MCF 10A (cell line): ENCODE measurements at regions not wholly inside any gene's neighbourhood (a gene's known extent, or its start where the extent isn't known, plus 50 kb on each side); places are given as distances from the start of the nearest gene placed in this dataset.

Experiments used
- BruUV-seq: library from RNA; stranded (reverse); fragments of 400-500 nt; replicated peaks from 2 replicates; lab custom pipeline; 2021; lab: Mats Ljungman, UMichigan
- CTCF ChIA-PET: fragments of 300-600 bp; sonication (Branson Sonifier 250); formaldehyde crosslinking; extraction: SDS; loops from one replicate; lab custom pipeline; 2021; ENCODE audit warnings: antibody characterized with exemption, inconsistent platforms; lab: Yijun Ruan, JAX
- POLR2A ChIA-PET: fragments of 300-600, 350-650 bp; sonication (Branson Sonifier 250); formaldehyde crosslinking; extraction: SDS; loops from one replicate; lab custom pipeline; 2020; ENCODE audit warnings: antibody characterized with exemption, inconsistent platforms; lab: Yijun Ruan, JAX
- DNase-seq: peaks from one replicate; pipeline ENCODE4 v3.0.0-alpha.2; 2018; ENCODE audit not compliant: unreplicated experiment
- H3K27ac Mint-ChIP-seq: one replicate; pipeline ENCODE4 v1.8.0; 2022; ENCODE audit warnings: mild to moderate bottlenecking, low read depth, mixed read lengths; ENCODE audit not compliant: unreplicated experiment
- H3K27me3 Mint-ChIP-seq: one replicate; pipeline ENCODE4 v1.8.0; 2022; ENCODE audit warnings: mixed read lengths; ENCODE audit not compliant: insufficient read depth, unreplicated experiment
- H3K36me3 Mint-ChIP-seq: one replicate; pipeline ENCODE4 v1.8.0; 2022; ENCODE audit warnings: mild to moderate bottlenecking, moderate library complexity, mixed read lengths; ENCODE audit not compliant: insufficient read depth, unreplicated experiment
- H3K4me1 Mint-ChIP-seq: one replicate; pipeline ENCODE4 v1.8.0; 2022; ENCODE audit warnings: mixed read lengths; ENCODE audit not compliant: insufficient read depth, unreplicated experiment
- H3K4me3 Mint-ChIP-seq: one replicate; pipeline ENCODE4 v1.8.0; 2022; ENCODE audit warnings: mild to moderate bottlenecking, moderate library complexity, mixed read lengths; ENCODE audit not compliant: unreplicated experiment
- H3K9me3 Mint-ChIP-seq: one replicate; pipeline ENCODE4 v1.8.0; 2022; ENCODE audit warnings: mixed read lengths; ENCODE audit not compliant: unreplicated experiment
- intact Hi-C: fragments of 100-400 bp; cut with micrococcal nuclease; formaldehyde crosslinking; loops from 2 replicates; pipeline ENCODE4 v1.14.1; 2022
- TF ChIP-seq, protein P1 (sequence below): fragments of 200-600 bp; IDR thresholded peaks from one replicate; pipeline ENCODE4 v1.8.0; 2022; ENCODE audit warnings: antibody characterized with exemption, mild to moderate bottlenecking; ENCODE audit not compliant: unreplicated experiment

DNA sequence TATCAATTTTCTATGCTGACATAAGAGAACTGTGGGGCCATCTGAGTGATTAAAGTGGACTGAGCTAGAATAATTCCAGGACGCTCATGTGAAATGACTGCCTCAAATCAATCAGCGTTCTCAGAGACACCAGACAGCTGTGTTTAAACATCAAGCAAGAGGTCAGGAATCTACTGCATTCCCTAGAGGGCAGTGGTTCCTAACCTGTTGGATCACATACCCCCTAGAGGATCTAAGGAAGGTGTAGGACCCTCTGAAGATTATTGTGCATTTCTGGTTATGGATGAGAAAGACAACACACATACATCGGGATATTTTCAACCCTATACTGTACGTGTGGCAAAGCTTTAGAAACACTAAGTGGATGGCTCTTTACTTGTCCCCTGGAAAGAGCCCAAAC, 51.8 kb upstream of the FREM2 start:
- BruUV-seq = no TSS peak
- no peak overlapping the region for H3K27ac Mint-ChIP-seq

DNA sequence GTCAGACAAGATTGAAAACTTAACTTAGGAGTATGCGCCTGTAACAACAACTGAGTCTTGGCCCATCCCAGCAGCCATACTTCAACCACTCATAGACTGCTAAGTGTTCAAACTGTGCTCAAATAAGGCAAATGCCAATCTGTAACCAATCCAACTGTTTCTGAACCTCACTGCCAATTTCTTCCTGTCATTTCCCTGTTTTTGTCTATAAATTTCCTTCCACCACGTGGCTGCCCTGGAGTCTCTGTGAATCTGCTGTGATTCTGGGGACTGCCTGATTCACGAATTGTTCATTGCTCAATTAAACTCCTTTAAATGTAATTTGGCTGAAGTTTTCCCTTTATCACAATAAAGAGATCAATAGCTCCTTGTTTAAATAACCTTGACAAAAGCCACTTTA, 50.8 kb upstream of the FREM2 start:
- Mint-ChIP-seq H3K4me3 (no peak overlapping the region), H3K27me3 (peaks cover 11% of the 10 kb centered on the region), H3K36me3 (no peaks in the 10 kb centered on the region), H3K27ac (no peak overlapping the region), H3K9me3 (no peaks in the 10 kb centered on the region), H3K4me1 (no peaks in the 10 kb centered on the region)
- intact Hi-C loops = no loop called here
- DNase-seq = no peak
- TF ChIP-seq, protein P1, sequence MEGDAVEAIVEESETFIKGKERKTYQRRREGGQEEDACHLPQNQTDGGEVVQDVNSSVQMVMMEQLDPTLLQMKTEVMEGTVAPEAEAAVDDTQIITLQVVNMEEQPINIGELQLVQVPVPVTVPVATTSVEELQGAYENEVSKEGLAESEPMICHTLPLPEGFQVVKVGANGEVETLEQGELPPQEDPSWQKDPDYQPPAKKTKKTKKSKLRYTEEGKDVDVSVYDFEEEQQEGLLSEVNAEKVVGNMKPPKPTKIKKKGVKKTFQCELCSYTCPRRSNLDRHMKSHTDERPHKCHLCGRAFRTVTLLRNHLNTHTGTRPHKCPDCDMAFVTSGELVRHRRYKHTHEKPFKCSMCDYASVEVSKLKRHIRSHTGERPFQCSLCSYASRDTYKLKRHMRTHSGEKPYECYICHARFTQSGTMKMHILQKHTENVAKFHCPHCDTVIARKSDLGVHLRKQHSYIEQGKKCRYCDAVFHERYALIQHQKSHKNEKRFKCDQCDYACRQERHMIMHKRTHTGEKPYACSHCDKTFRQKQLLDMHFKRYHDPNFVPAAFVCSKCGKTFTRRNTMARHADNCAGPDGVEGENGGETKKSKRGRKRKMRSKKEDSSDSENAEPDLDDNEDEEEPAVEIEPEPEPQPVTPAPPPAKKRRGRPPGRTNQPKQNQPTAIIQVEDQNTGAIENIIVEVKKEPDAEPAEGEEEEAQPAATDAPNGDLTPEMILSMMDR = no peak
- POLR2A ChIA-PET = interaction anchor here (0.7 to 1.7 kb wide), 2 partner anchors 10 to 17 kb away, joined by 3 read pairs; no protein-coding TSS in a partner anchor
- CTCF ChIA-PET = interaction anchor here (0.7 kb wide), 1 partner anchor 11 kb away, joined by 3 read pairs; no protein-coding TSS in a partner anchor
- no TSS peak for BruUV-seq

More for the DNA sequence above, 51.8 kb upstream of the FREM2 start:
- Mint-ChIP-seq H3K9me3 (no peaks in the 10 kb centered on the region), H3K4me3 (no peak overlapping the region), H3K36me3 (no peaks in the 10 kb centered on the region), H3K4me1 (no peaks in the 10 kb centered on the region), H3K27me3 (peaks cover 11% of the 10 kb centered on the region)
- ChIA-PET CTCF (interaction anchor here (0.6 kb wide), 2 partner anchors 12 to 129 kb away, joined by 3 to 4 read pairs; no protein-coding TSS in a partner anchor), POLR2A (interaction anchor here (1.7 kb wide), 1 partner anchor 16 kb away, joined by 3 read pairs; no protein-coding TSS in a partner anchor)
- intact Hi-C loops = no loop called here
- DNase-seq = no peak
- TF ChIP-seq, protein P1 = no peak

DNA sequence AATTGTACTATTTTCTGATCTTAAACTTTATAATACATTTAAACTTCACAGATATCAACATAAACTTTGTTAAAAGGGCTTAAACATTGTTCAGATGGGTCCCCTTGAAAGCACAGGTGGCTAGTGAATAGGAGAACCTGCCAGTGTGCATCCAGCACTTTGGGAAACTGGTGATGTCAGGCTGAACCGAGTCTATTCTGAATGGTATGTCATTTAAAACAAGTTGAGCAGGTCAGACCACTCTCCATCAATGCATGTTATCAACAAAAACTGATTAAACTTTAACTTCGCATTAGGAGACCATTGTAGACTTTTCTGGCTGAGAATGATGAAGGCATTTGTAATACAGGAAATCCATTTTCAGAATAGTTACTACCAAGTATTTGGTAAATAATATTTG, 50.1 kb upstream of the FREM2 start:
- TF ChIP-seq, protein P1 = no peak
- Mint-ChIP-seq H3K9me3 (no peaks in the 10 kb centered on the region), H3K36me3 (no peaks in the 10 kb centered on the region), H3K27ac (no peak overlapping the region), H3K4me3 (no peak overlapping the region), H3K27me3 (peaks cover 11% of the 10 kb centered on the region), H3K4me1 (no peaks in the 10 kb centered on the region)
- intact Hi-C loops = no loop called here
- DNase-seq = no peak
- BruUV-seq = no TSS peak
- ChIA-PET CTCF (interaction anchor here (0.7 kb wide), 1 partner anchor 12 kb away, joined by 3 read pairs; no protein-coding TSS in a partner anchor), POLR2A (no interaction called here)
